PC-9 (cell line): ENCODE measurements at regions not wholly inside any gene's neighbourhood (a gene's known extent, or its start where the extent isn't known, plus 50 kb on each side); places are given as distances from the start of the nearest gene placed in this dataset.

Experiments
- EZH2 ChIP-seq: fragments of 200-600 bp; sonication (generic); IDR thresholded peaks from 2 replicates; pipeline ENCODE4 v1.8.0; 2017; ENCODE audit warnings: antibody characterized with exemption, low read depth
- TF ChIP-seq, protein P1 (sequence below): fragments of 200-600 bp; sonication (generic); conservative IDR thresholded peaks from 2 replicates; pipeline ENCODE4 v1.6.1; 2017; ENCODE audit warnings: mixed run types, antibody characterized with exemption, mild to moderate bottlenecking, moderate library complexity

DNA sequence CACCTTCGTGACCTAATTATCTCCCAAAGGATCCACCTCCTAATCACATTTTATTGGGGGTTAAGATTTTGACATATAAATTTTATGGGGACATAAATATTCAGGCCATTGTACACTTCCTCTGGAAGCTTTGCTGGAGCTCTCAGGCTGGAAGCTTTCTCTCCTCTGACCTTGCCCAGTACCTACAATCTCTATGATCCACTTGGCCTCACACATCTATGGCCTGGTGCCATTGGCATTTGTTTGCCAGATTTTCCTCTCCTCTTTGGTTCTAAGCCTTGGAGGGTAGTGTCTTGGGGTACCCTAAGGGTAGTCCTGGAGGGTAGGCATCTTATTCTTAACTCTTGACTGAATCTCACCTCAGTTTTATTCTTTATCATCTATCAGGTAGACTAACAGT, 79.0 kb downstream of the HLX start:
- TF ChIP-seq, protein P1, sequence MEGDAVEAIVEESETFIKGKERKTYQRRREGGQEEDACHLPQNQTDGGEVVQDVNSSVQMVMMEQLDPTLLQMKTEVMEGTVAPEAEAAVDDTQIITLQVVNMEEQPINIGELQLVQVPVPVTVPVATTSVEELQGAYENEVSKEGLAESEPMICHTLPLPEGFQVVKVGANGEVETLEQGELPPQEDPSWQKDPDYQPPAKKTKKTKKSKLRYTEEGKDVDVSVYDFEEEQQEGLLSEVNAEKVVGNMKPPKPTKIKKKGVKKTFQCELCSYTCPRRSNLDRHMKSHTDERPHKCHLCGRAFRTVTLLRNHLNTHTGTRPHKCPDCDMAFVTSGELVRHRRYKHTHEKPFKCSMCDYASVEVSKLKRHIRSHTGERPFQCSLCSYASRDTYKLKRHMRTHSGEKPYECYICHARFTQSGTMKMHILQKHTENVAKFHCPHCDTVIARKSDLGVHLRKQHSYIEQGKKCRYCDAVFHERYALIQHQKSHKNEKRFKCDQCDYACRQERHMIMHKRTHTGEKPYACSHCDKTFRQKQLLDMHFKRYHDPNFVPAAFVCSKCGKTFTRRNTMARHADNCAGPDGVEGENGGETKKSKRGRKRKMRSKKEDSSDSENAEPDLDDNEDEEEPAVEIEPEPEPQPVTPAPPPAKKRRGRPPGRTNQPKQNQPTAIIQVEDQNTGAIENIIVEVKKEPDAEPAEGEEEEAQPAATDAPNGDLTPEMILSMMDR: no peak
- TF ChIP-seq EZH2: no peak
